H1 (cell line): ENCODE measurements at regions not wholly inside any gene's neighbourhood (a gene's known extent, or its start where the extent isn't known, plus 50 kb on each side); places are given as distances from the start of the nearest gene placed in this dataset.

Source experiments
- CHD7 ChIP-seq: fragments of 300-600 bp; sonication (generic); IDR thresholded peaks from 2 replicates; pipeline ENCODE4 v1.7.1; 2012; ENCODE audit warnings: low read length, moderate library complexity, mild to moderate bottlenecking, inconsistent platforms; ENCODE audit not compliant: insufficient replicate concordance
- KDM1A ChIP-seq: fragments of 200-600, 300-600 bp; sonication (generic); IDR thresholded peaks from 2 replicates; pipeline ENCODE4 v1.7.1; 2016; ENCODE audit warnings: mild to moderate bottlenecking, low read length, borderline replicate concordance
- MAFK ChIP-seq: IDR thresholded peaks from 2 replicates; pipeline ENCODE4 v1.6.1; 2012; ENCODE audit warnings: low read depth, mild to moderate bottlenecking, improper control_type of control experiment, low read length
- RBBP5 ChIP-seq: IDR thresholded peaks from 2 replicates; pipeline ENCODE4 v1.7.1; 2012; ENCODE audit warnings: low read depth, mild to moderate bottlenecking, inconsistent platforms, low read length, moderate library complexity, borderline replicate concordance
- TEAD4 ChIP-seq: IDR thresholded peaks from 2 replicates; pipeline ENCODE4 v1.6.1; 2012; ENCODE audit warnings: low read depth, low read length, inconsistent platforms, mixed read lengths

GRCh38 chr16:63467513-63467912 lies 1431.3 kb upstream of the CDH8 start (continued):
- no peak for TF ChIP-seq CHD7
- TF ChIP-seq TEAD4, result no peak
- TF ChIP-seq KDM1A, result no peak
- no peak for TF ChIP-seq MAFK
- no peak for TF ChIP-seq RBBP5
